ENCODE measurements at regions not wholly inside any gene's neighbourhood (a gene's known extent, or its start where the extent isn't known, plus 50 kb on each side); places are given as distances from the start of the nearest gene placed in this dataset.

- H2AFZ ChIP-seq (ENCODE audit: low read depth), result no peak overlapping the region
- no peak overlapping the region for H3K4me3 ChIP-seq (IDR thresholded peaks at IDR 0.05; ENCODE audit: insufficient read depth, low read depth, low read length)
- no peaks in the 10 kb centered on the region for H4K20me1 ChIP-seq (ENCODE audit: insufficient read depth)
- H3K27me3 ChIP-seq (ENCODE audit: insufficient read depth, low read depth), result no peaks in the 10 kb centered on the region
- no peak overlapping the region for H3K9ac ChIP-seq
- H3K4me1 ChIP-seq (ENCODE audit: low read depth, poor library complexity, severe bottlenecking), result peaks cover 21% of the 10 kb centered on the region
- H3K4me2 ChIP-seq, result no peak overlapping the region
- H3K36me3 ChIP-seq (ENCODE audit: insufficient read depth), result no peaks in the 10 kb centered on the region
- TF ChIP-seq CTCF (conservative IDR thresholded peaks at IDR 0.05; ENCODE audit: low read depth, low read length), result no peak
- no peak overlapping the region for H3K27ac ChIP-seq
- H3K79me2 ChIP-seq (ENCODE audit: insufficient read depth, low read depth), result no peaks in the 10 kb centered on the region
These were observed 276.4 kb downstream of the TMX3 start for GRCh38 chr18:68438536-68438935.

GRCh38 chr18:68436485-68436884 lies 278.4 kb downstream of the TMX3 start:
- no peak for TF ChIP-seq CTCF (conservative IDR thresholded peaks at IDR 0.05; ENCODE audit: low read depth, low read length)
- no peak overlapping the region for H3K4me2 ChIP-seq
- H3K4me3 ChIP-seq (IDR thresholded peaks at IDR 0.05; ENCODE audit: insufficient read depth, low read depth, low read length), result no peak overlapping the region
- no peaks in the 10 kb centered on the region for H3K27me3 ChIP-seq (ENCODE audit: insufficient read depth, low read depth)
- no peaks in the 10 kb centered on the region for H3K36me3 ChIP-seq (ENCODE audit: insufficient read depth)
- H3K79me2 ChIP-seq (ENCODE audit: insufficient read depth, low read depth), result no peaks in the 10 kb centered on the region
- H3K27ac ChIP-seq, result no peak overlapping the region
- H2AFZ ChIP-seq (ENCODE audit: low read depth), result no peak overlapping the region
- H3K4me1 ChIP-seq (ENCODE audit: low read depth, poor library complexity, severe bottlenecking), result peaks cover 21% of the 10 kb centered on the region
- H3K9ac ChIP-seq, result no peak overlapping the region
- no peaks in the 10 kb centered on the region for H4K20me1 ChIP-seq (ENCODE audit: insufficient read depth)

GRCh38 chr18:68435581-68435980 lies 279.3 kb downstream of the TMX3 start:
- Histone ChIP-seq H3K9ac (no peak overlapping the region), H4K20me1 (ENCODE audit: insufficient read depth) (no peaks in the 10 kb centered on the region), H3K4me2 (no peak overlapping the region), H3K4me3 (IDR thresholded peaks at IDR 0.05; ENCODE audit: insufficient read depth, low read depth, low read length) (no peak overlapping the region), H3K4me1 (ENCODE audit: low read depth, poor library complexity, severe bottlenecking) (peaks cover 19% of the 10 kb centered on the region), H3K36me3 (ENCODE audit: insufficient read depth) (no peaks in the 10 kb centered on the region), H3K27ac (no peak overlapping the region), H3K27me3 (ENCODE audit: insufficient read depth, low read depth) (no peaks in the 10 kb centered on the region), H2AFZ (ENCODE audit: low read depth) (no peak overlapping the region), H3K79me2 (ENCODE audit: insufficient read depth, low read depth) (no peaks in the 10 kb centered on the region)
- TF ChIP-seq CTCF (conservative IDR thresholded peaks at IDR 0.05; ENCODE audit: low read depth, low read length), result no peak

GRCh38 chr18:68431922-68432198 lies 283.0 kb downstream of the TMX3 start:
- no peaks in the 10 kb centered on the region for H3K27me3 ChIP-seq (ENCODE audit: insufficient read depth, low read depth)
- H3K9ac ChIP-seq, result no peak overlapping the region
- no peaks in the 10 kb centered on the region for H3K4me1 ChIP-seq (ENCODE audit: low read depth, poor library complexity, severe bottlenecking)
- H3K36me3 ChIP-seq (ENCODE audit: insufficient read depth), result no peaks in the 10 kb centered on the region
- H4K20me1 ChIP-seq (ENCODE audit: insufficient read depth), result no peaks in the 10 kb centered on the region
- no peak overlapping the region for H2AFZ ChIP-seq (ENCODE audit: low read depth)
- TF ChIP-seq CTCF (conservative IDR thresholded peaks at IDR 0.05; ENCODE audit: low read depth, low read length), result no peak
- no peaks in the 10 kb centered on the region for H3K79me2 ChIP-seq (ENCODE audit: insufficient read depth, low read depth)
- no peak overlapping the region for H3K4me2 ChIP-seq
- H3K27ac ChIP-seq, result no peak overlapping the region
- no peak overlapping the region for H3K4me3 ChIP-seq (IDR thresholded peaks at IDR 0.05; ENCODE audit: insufficient read depth, low read depth, low read length)

All from KMS-11 (cell line).